IPS-18a (cell line): ENCODE measurements at regions not wholly inside any gene's neighbourhood (a gene's known extent, or its start where the extent isn't known, plus 50 kb on each side); places are given as distances from the start of the nearest gene placed in this dataset.
"Not testable (repeated sequence)": the region's sequence is repeated elsewhere in the genome, so short reads cannot be mapped to it uniquely, and the experiment has no call there.

Experiments used
- H3K27ac ChIP-seq: one replicate; pipeline ENCODE4 v1.5.1; 2013; ENCODE audit warnings: low read length
- H3K27me3 ChIP-seq: one replicate; pipeline ENCODE4 v1.6.1; 2013; ENCODE audit warnings: mild to moderate bottlenecking, low read length; ENCODE audit not compliant: control insufficient read depth, insufficient read depth
- H3K36me3 ChIP-seq: one replicate; pipeline ENCODE4 v1.6.1; 2013; ENCODE audit warnings: low read depth, low read length; ENCODE audit not compliant: control insufficient read depth
- H3K4me1 ChIP-seq: one replicate; pipeline ENCODE4 v1.6.1; 2013; ENCODE audit warnings: low read depth, low read length; ENCODE audit not compliant: control insufficient read depth
- H3K4me3 ChIP-seq: one replicate; pipeline ENCODE4 v1.5.1; 2013; ENCODE audit warnings: low read length
- H3K9ac ChIP-seq: one replicate; pipeline ENCODE4 v1.6.1; 2013; ENCODE audit warnings: mild to moderate bottlenecking, low read length, moderate library complexity
- H3K9me3 ChIP-seq: one replicate; pipeline ENCODE4 v1.6.1; 2013; ENCODE audit warnings: low read depth, low read length; ENCODE audit not compliant: control insufficient read depth

GRCh38 chr2:66170744-66171330 lies 264.1 kb upstream of the MEIS1 start:
- Histone ChIP-seq H3K9ac (no peak overlapping the region), H3K36me3 (no peaks in the 10 kb centered on the region)

GRCh38 chr2:66169076-66169475 lies 265.8 kb upstream of the MEIS1 start:
- Histone ChIP-seq H3K9ac (no peak overlapping the region), H3K4me1 (no peaks in the 10 kb centered on the region), H3K36me3 (no peaks in the 10 kb centered on the region), H3K9me3 (no peaks in the 10 kb centered on the region), H3K27ac (no peak overlapping the region), H3K27me3 (no peaks in the 10 kb centered on the region), H3K4me3 (no peak overlapping the region)

More at GRCh38 chr2:66170744-66171330, 264.1 kb upstream of the MEIS1 start:
- Histone ChIP-seq H3K27ac (no peak overlapping the region), H3K27me3 (no peaks in the 10 kb centered on the region), H3K4me1 (no peaks in the 10 kb centered on the region), H3K9me3 (no peaks in the 10 kb centered on the region), H3K4me3 (no peak overlapping the region)

GRCh38 chr2:66164470-66164869 lies 270.5 kb upstream of the MEIS1 start:
- no peaks in the 10 kb centered on the region for H3K4me1 ChIP-seq
- no peaks in the 10 kb centered on the region for H3K36me3 ChIP-seq
- no peak overlapping the region for H3K4me3 ChIP-seq
- H3K27me3 ChIP-seq, result no peaks in the 10 kb centered on the region
- H3K9ac ChIP-seq, result no peak overlapping the region
- no peaks in the 10 kb centered on the region for H3K9me3 ChIP-seq
- H3K27ac ChIP-seq, result no peak overlapping the region

GRCh38 chr2:66156171-66156570 lies 278.8 kb upstream of the MEIS1 start:
- no peak overlapping the region for H3K27ac ChIP-seq
- no peak overlapping the region for H3K9ac ChIP-seq
- no peaks in the 10 kb centered on the region for H3K27me3 ChIP-seq
- no peaks in the 10 kb centered on the region for H3K4me1 ChIP-seq
- H3K36me3 ChIP-seq, result no peaks in the 10 kb centered on the region
- no peak overlapping the region for H3K4me3 ChIP-seq
- H3K9me3 ChIP-seq, result no peaks in the 10 kb centered on the region

DNA sequence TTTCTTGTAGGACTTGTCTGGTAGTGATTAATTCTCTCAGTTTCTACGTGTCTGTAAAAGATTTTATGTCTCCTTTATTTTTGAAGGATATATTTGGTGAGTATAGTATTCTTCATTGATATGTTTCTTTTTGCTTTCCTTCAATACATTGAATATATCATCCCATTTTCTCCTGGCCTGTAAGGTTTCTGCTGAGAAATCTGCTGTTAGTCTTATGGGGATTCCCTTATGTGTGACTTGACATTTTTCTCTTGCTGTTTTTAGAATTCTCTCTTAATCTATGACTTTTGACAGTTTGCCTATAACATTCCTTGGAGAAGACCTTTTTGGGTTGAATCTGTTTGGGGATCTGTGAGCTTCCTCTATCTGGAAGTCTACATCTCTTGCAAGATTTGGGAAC lies 281.0 kb upstream of the MEIS1 start:
- no peak overlapping the region for H3K4me3 ChIP-seq
- no peaks in the 10 kb centered on the region for H3K4me1 ChIP-seq
- no peak overlapping the region for H3K27ac ChIP-seq
- H3K9me3 ChIP-seq, result peaks cover 6% of the 10 kb centered on the region
- no peaks in the 10 kb centered on the region for H3K36me3 ChIP-seq
- no peak overlapping the region for H3K9ac ChIP-seq
- no peaks in the 10 kb centered on the region for H3K27me3 ChIP-seq

GRCh38 chr2:66145490-66145889 lies 289.4 kb upstream of the MEIS1 start:
- Histone ChIP-seq H3K9me3 (peaks cover 6% of the 10 kb centered on the region), H3K9ac (no peak overlapping the region), H3K36me3 (no peaks in the 10 kb centered on the region), H3K27me3 (no peaks in the 10 kb centered on the region), H3K4me3 (no peak overlapping the region), H3K4me1 (no peaks in the 10 kb centered on the region), H3K27ac (no peak overlapping the region)

GRCh38 chr2:66144324-66144723 lies 290.6 kb upstream of the MEIS1 start:
- not testable (repeated sequence) for H3K27me3 ChIP-seq, H3K36me3 ChIP-seq, H3K4me3 ChIP-seq, H3K9me3 ChIP-seq, H3K27ac ChIP-seq, H3K4me1 ChIP-seq, H3K9ac ChIP-seq

- H3K27me3 ChIP-seq, result no peaks in the 10 kb centered on the region
- no peaks in the 10 kb centered on the region for H3K36me3 ChIP-seq
- H3K4me3 ChIP-seq, result no peak overlapping the region
- peaks cover 12% of the 10 kb centered on the region for H3K4me1 ChIP-seq
- no peak overlapping the region for H3K27ac ChIP-seq
- no peaks in the 10 kb centered on the region for H3K9me3 ChIP-seq
- no peak overlapping the region for H3K9ac ChIP-seq
Measured at GRCh38 chr2:66137606-66138130, 297.3 kb upstream of the MEIS1 start.

- no peaks in the 10 kb centered on the region for H3K27me3 ChIP-seq
- H3K36me3 ChIP-seq, result no peaks in the 10 kb centered on the region
- no peak overlapping the region for H3K27ac ChIP-seq
- H3K9me3 ChIP-seq, result no peaks in the 10 kb centered on the region
- H3K4me1 ChIP-seq, result peaks cover 12% of the 10 kb centered on the region
- no peak overlapping the region for H3K9ac ChIP-seq
- H3K4me3 ChIP-seq, result no peak overlapping the region
Measured at GRCh38 chr2:66134138-66134701, 300.7 kb upstream of the MEIS1 start.

- Histone ChIP-seq H3K9me3 (no peaks in the 10 kb centered on the region), H3K27me3 (no peaks in the 10 kb centered on the region), H3K4me3 (no peak overlapping the region), H3K4me1 (no peaks in the 10 kb centered on the region), H3K36me3 (no peaks in the 10 kb centered on the region), H3K27ac (no peak overlapping the region), H3K9ac (no peak overlapping the region)
Measured at GRCh38 chr2:66127656-66128055, 307.3 kb upstream of the MEIS1 start.

DNA sequence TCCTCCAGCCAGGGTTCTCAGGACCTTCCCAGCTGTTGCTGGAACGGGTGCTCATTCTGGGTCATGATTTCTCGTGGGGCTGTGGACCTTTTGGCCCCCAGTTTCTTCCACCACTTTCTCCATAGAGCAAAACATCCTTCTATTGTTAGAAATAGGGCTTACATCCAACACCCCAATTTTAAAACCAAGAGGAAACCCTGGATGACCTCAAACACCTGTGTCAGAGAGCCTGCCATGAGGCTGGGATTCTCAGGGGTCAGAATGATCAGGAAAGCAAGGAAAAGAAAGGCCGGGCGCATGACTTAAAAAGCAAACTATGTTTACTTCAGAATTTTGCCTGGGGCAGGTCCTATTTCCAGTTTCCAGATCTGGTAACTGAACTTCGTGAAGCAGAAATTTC lies 307.9 kb upstream of the MEIS1 start:
- no peaks in the 10 kb centered on the region for H3K4me1 ChIP-seq
- no peak overlapping the region for H3K4me3 ChIP-seq
- H3K27ac ChIP-seq, result no peak overlapping the region
- no peaks in the 10 kb centered on the region for H3K9me3 ChIP-seq
- H3K27me3 ChIP-seq, result no peaks in the 10 kb centered on the region
- H3K36me3 ChIP-seq, result no peaks in the 10 kb centered on the region
- no peak overlapping the region for H3K9ac ChIP-seq

DNA sequence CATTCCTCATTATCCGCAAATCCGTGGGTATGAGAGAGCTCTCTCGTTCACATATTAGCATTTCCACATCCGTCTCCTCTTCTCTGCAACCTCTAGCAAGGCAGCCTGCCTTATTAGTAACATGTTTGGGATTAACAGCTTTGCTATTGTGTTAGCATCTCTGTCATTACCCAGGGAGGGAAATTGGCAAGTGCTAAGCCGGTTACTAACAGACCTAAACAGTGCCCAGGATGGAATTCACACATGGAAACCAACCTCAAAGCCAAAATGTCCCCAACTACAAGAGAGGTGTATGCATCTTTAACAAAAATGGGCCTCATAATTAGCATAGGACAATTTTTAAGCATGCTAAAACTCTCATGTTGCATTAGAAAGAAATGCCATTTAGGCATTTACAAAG lies 309.0 kb upstream of the MEIS1 start:
- Histone ChIP-seq H3K27me3 (no peaks in the 10 kb centered on the region), H3K9me3 (no peaks in the 10 kb centered on the region), H3K27ac (no peak overlapping the region), H3K36me3 (no peaks in the 10 kb centered on the region), H3K4me1 (no peaks in the 10 kb centered on the region), H3K4me3 (no peak overlapping the region), H3K9ac (no peak overlapping the region)
